Esophagus muscularis mucosa (tissue), 3 donors: ENCODE measurements at regions not wholly inside any gene's neighbourhood (a gene's known extent, or its start where the extent isn't known, plus 50 kb on each side); places are given as distances from the start of the nearest gene placed in this dataset.

ENCODE experiments used
- CTCF ChIP-seq, 3 experiments: fragments of 200-600 bp in 2 of 3; fragments of 450-650 bp in 1 of 3; sonication (generic) in 2 of 3; IDR thresholded peaks; one replicate each; pipeline ENCODE4 v1.5.1; 2017 to 2019; ENCODE audit warnings: antibody characterized with exemption in 3 of 3, mild to moderate bottlenecking in 2 of 3, moderate library complexity in 1 of 3
- POLR2AphosphoS5 ChIP-seq, 2 donors: sonication (generic); formaldehyde crosslinking; IDR thresholded peaks; one replicate each; pipeline ENCODE4 v1.6.1; 2017; ENCODE audit warnings: antibody characterized with exemption in 2 of 2

- TF ChIP-seq CTCF (IDR thresholded peaks at IDR 0.05) (peak in 1 of 3 experiments; percentile 13), POLR2AphosphoS5 (IDR thresholded peaks at IDR 0.05) (no peak)
Observed at GRCh38 chr11:19326499-19326898, 85.8 kb upstream of the E2F8 start.
